ENCODE measurements at regions not wholly inside any gene's neighbourhood (a gene's known extent, or its start where the extent isn't known, plus 50 kb on each side); places are given as distances from the start of the nearest gene placed in this dataset.

DNA sequence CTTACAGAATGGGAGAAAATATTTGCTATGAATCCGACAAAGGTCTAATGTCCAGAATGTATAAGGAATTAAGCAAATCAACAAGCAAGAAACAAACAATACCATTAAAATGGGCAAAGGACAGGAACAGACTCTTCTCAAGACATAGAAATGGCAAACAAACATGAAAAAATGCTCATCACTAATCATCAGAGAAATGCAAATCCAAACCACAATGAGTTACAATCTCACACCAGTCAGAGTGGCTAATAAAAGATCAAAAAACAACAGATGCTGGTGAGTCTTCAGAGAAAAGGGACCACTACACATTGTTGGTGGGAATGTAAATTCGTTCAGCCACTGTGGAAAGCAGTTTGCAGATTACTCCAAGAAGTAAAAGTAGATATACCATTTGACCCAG is 382.0 kb upstream of the ANO3 start:
- H3K36me3 ChIP-seq (ENCODE audit: low read depth, missing control alignments) = no peaks in the 10 kb centered on the region
- 80 to 84% methylated on average over 2 of the region's 2 CpGs for WGBS, 2 donors
- intact Hi-C loops (cut with DNase I; ENCODE audit: low total_unique reads) = no loop called here

DNA sequence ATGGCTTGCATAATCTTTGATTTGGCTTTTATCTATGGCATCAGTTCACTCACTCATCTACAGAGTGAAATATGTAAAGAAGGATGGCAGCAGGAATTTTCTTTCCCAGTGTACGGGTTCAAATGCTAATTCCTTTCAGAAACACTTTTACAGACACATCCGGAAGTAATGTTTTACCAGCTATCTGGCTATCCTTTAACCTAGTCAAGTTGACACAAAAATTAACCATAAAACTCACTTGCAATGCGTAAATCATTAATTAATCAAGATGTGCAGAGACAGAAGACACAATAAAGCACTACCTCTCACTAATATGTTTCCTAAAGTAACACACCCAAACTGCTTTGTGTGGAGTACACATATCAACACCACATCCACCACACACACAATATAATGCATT is 378.9 kb upstream of the ANO3 start:
- no peak overlapping the region for H3K27ac ChIP-seq
- intact Hi-C loops (cut with DNase I; ENCODE audit: low total_unique reads) = no loop called here
- TF ChIP-seq POLR2A (IDR thresholded peaks at IDR 0.05) = no peak
- TF ChIP-seq, protein P1, sequence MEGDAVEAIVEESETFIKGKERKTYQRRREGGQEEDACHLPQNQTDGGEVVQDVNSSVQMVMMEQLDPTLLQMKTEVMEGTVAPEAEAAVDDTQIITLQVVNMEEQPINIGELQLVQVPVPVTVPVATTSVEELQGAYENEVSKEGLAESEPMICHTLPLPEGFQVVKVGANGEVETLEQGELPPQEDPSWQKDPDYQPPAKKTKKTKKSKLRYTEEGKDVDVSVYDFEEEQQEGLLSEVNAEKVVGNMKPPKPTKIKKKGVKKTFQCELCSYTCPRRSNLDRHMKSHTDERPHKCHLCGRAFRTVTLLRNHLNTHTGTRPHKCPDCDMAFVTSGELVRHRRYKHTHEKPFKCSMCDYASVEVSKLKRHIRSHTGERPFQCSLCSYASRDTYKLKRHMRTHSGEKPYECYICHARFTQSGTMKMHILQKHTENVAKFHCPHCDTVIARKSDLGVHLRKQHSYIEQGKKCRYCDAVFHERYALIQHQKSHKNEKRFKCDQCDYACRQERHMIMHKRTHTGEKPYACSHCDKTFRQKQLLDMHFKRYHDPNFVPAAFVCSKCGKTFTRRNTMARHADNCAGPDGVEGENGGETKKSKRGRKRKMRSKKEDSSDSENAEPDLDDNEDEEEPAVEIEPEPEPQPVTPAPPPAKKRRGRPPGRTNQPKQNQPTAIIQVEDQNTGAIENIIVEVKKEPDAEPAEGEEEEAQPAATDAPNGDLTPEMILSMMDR (IDR thresholded peaks at IDR 0.05) = no peak
- no peaks in the 10 kb centered on the region for H3K27me3 ChIP-seq
- no peaks in the 10 kb centered on the region for H3K36me3 ChIP-seq (ENCODE audit: low read depth, missing control alignments)
- no peaks in the 10 kb centered on the region for H3K4me1 ChIP-seq
- no peak overlapping the region for H3K4me3 ChIP-seq
- no peak for DNase-seq
- 89 to 99% methylated on average over 3 of the region's 3 CpGs for WGBS, 2 donors
- no peaks in the 10 kb centered on the region for H3K9me3 ChIP-seq

More for the DNA sequence above, 382.0 kb upstream of the ANO3 start:
- H3K9me3 ChIP-seq = no peaks in the 10 kb centered on the region
- no peak overlapping the region for H3K27ac ChIP-seq
- TF ChIP-seq POLR2A (IDR thresholded peaks at IDR 0.05) = no peak
- TF ChIP-seq, protein P1 (IDR thresholded peaks at IDR 0.05) = no peak
- no peak for DNase-seq
- H3K4me1 ChIP-seq = no peaks in the 10 kb centered on the region
- no peak overlapping the region for H3K4me3 ChIP-seq
- no peaks in the 10 kb centered on the region for H3K27me3 ChIP-seq

DNA sequence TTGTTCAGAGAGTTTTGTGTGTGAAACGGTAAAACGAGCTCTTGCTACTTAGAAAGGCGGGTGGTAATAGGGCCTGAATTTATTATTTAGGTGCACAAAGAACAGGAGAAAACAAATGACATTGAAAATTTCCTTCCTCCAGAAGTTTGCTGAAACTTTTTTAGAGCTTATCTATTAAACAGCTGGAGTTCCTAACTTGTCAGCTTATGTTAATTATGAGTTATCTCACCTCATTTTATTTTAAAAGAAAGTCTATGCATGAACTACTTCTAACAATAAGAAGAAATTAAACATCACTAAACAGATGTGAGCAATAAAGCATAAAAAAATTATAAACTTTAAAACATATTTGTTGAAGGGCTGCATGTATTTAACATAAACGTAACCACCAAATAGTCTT is 373.9 kb upstream of the ANO3 start:
- Histone ChIP-seq H3K27ac (no peak overlapping the region), H3K36me3 (ENCODE audit: low read depth, missing control alignments) (no peaks in the 10 kb centered on the region), H3K9me3 (no peaks in the 10 kb centered on the region), H3K4me1 (no peaks in the 10 kb centered on the region), H3K4me3 (no peak overlapping the region), H3K27me3 (no peaks in the 10 kb centered on the region)
- intact Hi-C loops (cut with DNase I; ENCODE audit: low total_unique reads) = no loop called here
- 59 to 63% methylated on average over 4 of the region's 4 CpGs for WGBS, 2 donors
- DNase-seq = no peak
- TF ChIP-seq, protein P1 (IDR thresholded peaks at IDR 0.05) = no peak
- TF ChIP-seq POLR2A (IDR thresholded peaks at IDR 0.05) = no peak

DNA sequence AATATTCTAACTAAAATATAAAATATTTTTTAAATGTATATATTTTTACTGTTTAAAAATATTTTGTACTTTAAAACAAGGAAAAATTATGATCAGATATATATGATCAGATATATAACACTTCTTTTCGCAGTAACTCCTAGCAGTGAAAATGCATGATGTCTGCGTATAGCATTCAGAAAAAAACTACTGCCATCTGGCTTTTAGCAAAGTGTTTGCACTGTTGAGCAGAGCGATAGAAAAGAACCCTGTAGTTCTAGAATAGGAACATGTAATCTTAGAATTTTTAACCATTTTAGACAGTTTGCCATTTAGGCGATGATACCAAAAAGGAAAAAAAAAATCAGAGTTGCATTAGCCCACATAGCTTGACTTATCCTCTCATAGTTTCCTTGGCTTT is 370.4 kb upstream of the ANO3 start:
- intact Hi-C loops (cut with DNase I; ENCODE audit: low total_unique reads) = no loop called here
- 65 to 66% methylated on average over 4 of the region's 4 CpGs for WGBS, 2 donors
- H3K9me3 ChIP-seq = no peaks in the 10 kb centered on the region
- no peaks in the 10 kb centered on the region for H3K27me3 ChIP-seq
- no peak overlapping the region for H3K27ac ChIP-seq
- no peaks in the 10 kb centered on the region for H3K36me3 ChIP-seq (ENCODE audit: low read depth, missing control alignments)
- H3K4me3 ChIP-seq = no peak overlapping the region
- no peaks in the 10 kb centered on the region for H3K4me1 ChIP-seq
- TF ChIP-seq, protein P1 (IDR thresholded peaks at IDR 0.05) = no peak
- no peak for TF ChIP-seq POLR2A (IDR thresholded peaks at IDR 0.05)
- DNase-seq = no peak

DNA sequence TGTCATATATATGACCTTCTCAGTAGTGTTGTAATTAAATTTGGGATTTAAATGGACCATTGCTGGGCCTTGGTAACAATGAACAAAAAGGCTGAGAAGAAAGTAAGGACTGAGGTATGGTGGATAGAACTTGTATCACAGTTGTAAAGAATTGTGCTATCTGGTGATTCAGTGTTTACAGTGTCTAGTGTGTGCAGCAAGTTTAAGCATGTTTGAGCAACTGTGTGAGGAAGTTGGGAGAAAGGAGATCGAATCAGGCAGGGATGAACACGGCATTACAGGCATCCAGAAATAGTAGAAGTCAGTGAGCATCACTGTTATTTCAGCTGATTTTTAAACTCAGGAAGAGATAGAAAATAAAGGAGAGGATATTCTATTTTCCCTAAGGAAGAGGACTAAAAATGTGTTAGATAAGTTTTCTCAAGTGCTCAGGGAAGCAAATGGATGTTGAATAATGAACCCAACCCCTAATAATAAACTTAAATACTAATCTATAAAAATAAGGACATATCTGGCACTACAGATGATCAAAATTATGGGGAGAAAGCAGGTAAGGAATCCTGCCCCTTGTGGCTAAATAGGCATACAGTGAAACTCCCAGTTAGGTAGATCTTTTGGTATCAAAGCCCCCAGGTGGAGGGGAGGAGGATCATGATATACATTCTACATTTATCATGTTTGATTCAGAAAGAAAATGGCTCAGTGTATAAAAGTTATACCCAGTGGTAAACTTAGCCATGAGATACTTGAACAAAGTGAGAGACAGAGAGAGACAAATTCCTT is 361.0 kb upstream of the ANO3 start:
- intact Hi-C loops (cut with DNase I; ENCODE audit: low total_unique reads) = loop anchor here (10.0 kb wide), 1 partner anchor 254 kb away; no protein-coding TSS in a partner anchor
- WGBS, 2 donors = 79 to 88% methylated on average over 2 of the region's 2 CpGs
- no peak overlapping the region for H3K4me3 ChIP-seq
- no peaks in the 10 kb centered on the region for H3K36me3 ChIP-seq (ENCODE audit: low read depth, missing control alignments)
- no peaks in the 10 kb centered on the region for H3K27me3 ChIP-seq
- DNase-seq = no peak
- H3K9me3 ChIP-seq = no peaks in the 10 kb centered on the region
- H3K27ac ChIP-seq = no peak overlapping the region
- no peak for TF ChIP-seq POLR2A (IDR thresholded peaks at IDR 0.05)
- TF ChIP-seq, protein P1 (IDR thresholded peaks at IDR 0.05) = no peak
- no peaks in the 10 kb centered on the region for H3K4me1 ChIP-seq
